HG03064 (cell line): ENCODE measurements at regions not wholly inside any gene's neighbourhood (a gene's known extent, or its start where the extent isn't known, plus 50 kb on each side); places are given as distances from the start of the nearest gene placed in this dataset.

Experiments
- ATAC-seq: cut with Tn5 transposase; IDR thresholded peaks from one replicate; pipeline ENCODE4 v1.9.1; 2021; ENCODE audit warnings: low read depth; ENCODE audit not compliant: unreplicated experiment

GRCh38 chr2:226581661-226582060 lies 218.0 kb downstream of the IRS1 start:
- no peak for ATAC-seq

- ATAC-seq: no peak
Measured at GRCh38 chr2:226581004-226581403, 218.6 kb downstream of the IRS1 start.

GRCh38 chr2:226580403-226580802 lies 219.2 kb downstream of the IRS1 start:
- no peak for ATAC-seq

GRCh38 chr2:226579519-226579918 lies 220.1 kb downstream of the IRS1 start:
- ATAC-seq: no peak

GRCh38 chr2:226578879-226579278 lies 220.7 kb downstream of the IRS1 start:
- no peak for ATAC-seq

GRCh38 chr2:226578373-226578772 lies 221.2 kb downstream of the IRS1 start:
- no peak for ATAC-seq

GRCh38 chr2:226575928-226576327 lies 223.7 kb downstream of the IRS1 start:
- no peak for ATAC-seq

GRCh38 chr2:226573158-226573557 lies 226.5 kb downstream of the IRS1 start:
- no peak for ATAC-seq

GRCh38 chr2:226564667-226565066 lies 235.0 kb downstream of the IRS1 start:
- ATAC-seq: no peak

- no peak for ATAC-seq
Measured at GRCh38 chr2:226561962-226562361, 237.7 kb downstream of the IRS1 start.

- no peak for ATAC-seq
Measured at GRCh38 chr2:226560325-226560724, 239.3 kb downstream of the IRS1 start.

- no peak for ATAC-seq
Measured at GRCh38 chr2:226559536-226559935, 240.1 kb downstream of the IRS1 start.

GRCh38 chr2:226558418-226558817 lies 241.2 kb downstream of the IRS1 start:
- no peak for ATAC-seq

GRCh38 chr2:226556050-226556449 lies 243.6 kb downstream of the IRS1 start:
- ATAC-seq: no peak

GRCh38 chr2:226554701-226555100 lies 244.9 kb downstream of the IRS1 start:
- no peak for ATAC-seq

GRCh38 chr2:226553333-226553732 lies 246.3 kb downstream of the IRS1 start:
- no peak for ATAC-seq

- no peak for ATAC-seq
Measured at GRCh38 chr2:226552571-226553285, 246.9 kb downstream of the IRS1 start.

- ATAC-seq: no peak
Measured at GRCh38 chr2:226551522-226552250, 247.9 kb downstream of the IRS1 start.

GRCh38 chr2:226550801-226551200 lies 248.8 kb downstream of the IRS1 start:
- ATAC-seq: no peak

GRCh38 chr2:226548732-226549131 lies 250.9 kb downstream of the IRS1 start:
- no peak for ATAC-seq

- ATAC-seq: no peak
Measured at GRCh38 chr2:226544596-226545210, 254.9 kb downstream of the IRS1 start.
